HEK293T (cell line): ENCODE measurements at regions not wholly inside any gene's neighbourhood (a gene's known extent, or its start where the extent isn't known, plus 50 kb on each side); places are given as distances from the start of the nearest gene placed in this dataset.

Source experiments
- BHLHE40 ChIP-seq: fragments of 450-650 bp; IDR thresholded peaks from 2 replicates; pipeline ENCODE4 v1.6.1; 2016; ENCODE audit warnings: mild to moderate bottlenecking, moderate library complexity, borderline replicate concordance
- CTBP1 ChIP-seq: fragments of 450-650 bp; IDR thresholded peaks from 2 replicates; pipeline ENCODE4 v1.6.1; 2016; ENCODE audit warnings: borderline replicate concordance
- ELF4 ChIP-seq: fragments of 450-650 bp; IDR thresholded peaks from 2 replicates; pipeline ENCODE4 v1.6.1; 2017; ENCODE audit warnings: antibody characterized with exemption
- FOXA1 ChIP-seq: fragments of 450-650 bp; IDR thresholded peaks from 2 replicates; pipeline ENCODE4 v1.6.1; 2016; ENCODE audit warnings: mild to moderate bottlenecking
- FOXK2 ChIP-seq: fragments of 450-650 bp; IDR thresholded peaks from 2 replicates; pipeline ENCODE4 v1.6.1; 2016; ENCODE audit warnings: mild to moderate bottlenecking
- FOXM1 ChIP-seq: fragments of 450-650 bp; IDR thresholded peaks from 2 replicates; pipeline ENCODE4 v1.6.1; 2017; ENCODE audit warnings: mild to moderate bottlenecking, borderline replicate concordance
- HDGF ChIP-seq: fragments of 450-650 bp; IDR thresholded peaks from 2 replicates; pipeline ENCODE4 v1.6.1; 2017; ENCODE audit warnings: antibody characterized with exemption, borderline replicate concordance
- L3MBTL2 ChIP-seq: fragments of 450-650 bp; conservative IDR thresholded peaks from 2 replicates; pipeline ENCODE4 v1.6.1; 2016; ENCODE audit warnings: mild to moderate bottlenecking
- NFRKB ChIP-seq: fragments of 450-650 bp; IDR thresholded peaks from 2 replicates; pipeline ENCODE4 v1.6.1; 2016; ENCODE audit warnings: mild to moderate bottlenecking, moderate library complexity
- SP1 ChIP-seq: fragments of 450-650 bp; IDR thresholded peaks from 2 replicates; pipeline ENCODE4 v1.6.1; 2017
- SUZ12 ChIP-seq: fragments of 450-650 bp; IDR thresholded peaks from 2 replicates; pipeline ENCODE4 v1.6.1; 2016; ENCODE audit warnings: mild to moderate bottlenecking
- TARDBP ChIP-seq: fragments of 450-650 bp; IDR thresholded peaks from 2 replicates; pipeline ENCODE4 v1.6.1; 2016
- ZNF384 ChIP-seq: fragments of 450-650 bp; IDR thresholded peaks from 2 replicates; pipeline ENCODE4 v1.6.1; 2016
- TF ChIP-seq, protein P1 (sequence below): fragments of 450-650 bp; IDR thresholded peaks from 2 replicates; pipeline ENCODE4 v1.6.1; 2016

DNA sequence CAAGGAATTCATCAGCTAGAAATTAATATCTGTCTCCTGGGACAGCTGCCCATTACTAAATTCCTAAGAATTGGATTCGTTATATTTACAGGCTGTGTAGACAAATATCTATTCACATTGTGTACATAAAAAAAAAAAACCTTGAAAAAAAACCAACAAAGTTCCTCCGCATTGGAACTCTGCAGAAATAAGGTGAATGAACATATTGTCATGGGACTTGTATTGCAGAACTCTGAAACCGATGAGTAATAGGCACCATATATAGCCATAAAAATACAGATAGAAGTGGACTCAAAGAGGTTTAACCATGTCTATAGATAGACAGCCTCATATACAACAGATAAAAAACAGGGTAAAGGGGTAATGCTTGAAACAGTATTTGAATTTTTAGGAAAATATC, 909.9 kb upstream of the CHAC2 start:
- no peak for TF ChIP-seq BHLHE40
- TF ChIP-seq FOXM1 = no peak
- no peak for TF ChIP-seq ELF4
- no peak for TF ChIP-seq HDGF
- no peak for TF ChIP-seq SUZ12
- TF ChIP-seq SP1 = no peak
- no peak for TF ChIP-seq FOXK2
- no peak for TF ChIP-seq FOXA1
- TF ChIP-seq L3MBTL2 = no peak
- TF ChIP-seq, protein P1, sequence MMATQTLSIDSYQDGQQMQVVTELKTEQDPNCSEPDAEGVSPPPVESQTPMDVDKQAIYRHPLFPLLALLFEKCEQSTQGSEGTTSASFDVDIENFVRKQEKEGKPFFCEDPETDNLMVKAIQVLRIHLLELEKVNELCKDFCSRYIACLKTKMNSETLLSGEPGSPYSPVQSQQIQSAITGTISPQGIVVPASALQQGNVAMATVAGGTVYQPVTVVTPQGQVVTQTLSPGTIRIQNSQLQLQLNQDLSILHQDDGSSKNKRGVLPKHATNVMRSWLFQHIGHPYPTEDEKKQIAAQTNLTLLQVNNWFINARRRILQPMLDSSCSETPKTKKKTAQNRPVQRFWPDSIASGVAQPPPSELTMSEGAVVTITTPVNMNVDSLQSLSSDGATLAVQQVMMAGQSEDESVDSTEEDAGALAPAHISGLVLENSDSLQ = no peak
- no peak for TF ChIP-seq TARDBP
- no peak for TF ChIP-seq CTBP1
- no peak for TF ChIP-seq ZNF384
- no peak for TF ChIP-seq NFRKB
